ENCODE measurements at regions not wholly inside any gene's neighbourhood (a gene's known extent, or its start where the extent isn't known, plus 50 kb on each side); places are given as distances from the start of the nearest gene placed in this dataset.

DNA sequence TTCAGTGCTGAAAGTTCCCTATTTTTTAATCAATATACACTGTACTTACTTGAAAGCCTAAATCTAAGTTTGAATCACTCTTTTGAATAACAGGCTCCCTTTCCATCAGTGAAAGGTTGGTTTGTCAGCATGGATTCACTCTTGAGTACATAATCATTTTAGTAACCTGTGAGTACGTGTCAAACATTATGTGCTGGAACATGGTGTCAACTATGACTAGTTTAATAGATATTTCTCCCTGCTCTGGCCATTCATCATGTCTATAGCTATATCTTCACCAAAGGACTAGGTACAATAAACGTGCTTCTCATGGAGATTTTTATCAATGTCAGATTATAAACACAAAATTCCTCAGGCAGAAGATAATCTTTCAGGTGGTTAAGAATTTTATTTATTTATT is 61.7 kb upstream of the MDFIC start:
- no peak for DNase-seq

DNA sequence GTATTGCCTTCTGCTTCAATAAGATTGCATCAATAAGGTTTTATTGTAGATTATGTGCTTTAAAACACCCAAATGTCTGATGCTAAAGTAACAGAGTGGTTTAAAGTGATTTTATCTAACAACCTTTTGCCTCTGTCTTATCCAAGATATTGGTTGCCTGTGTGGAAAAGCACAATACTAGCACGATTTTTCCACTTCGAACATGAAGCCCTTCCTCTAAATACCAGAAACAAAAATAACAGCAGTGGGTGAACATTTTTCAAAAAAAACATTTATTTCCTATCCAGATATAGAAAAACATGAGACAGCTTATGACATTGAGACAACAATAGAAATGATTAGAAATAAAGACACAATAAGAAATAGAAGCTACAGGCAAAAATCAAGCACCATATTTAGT is 59.5 kb upstream of the MDFIC start:
- DNase-seq = no peak

DNA sequence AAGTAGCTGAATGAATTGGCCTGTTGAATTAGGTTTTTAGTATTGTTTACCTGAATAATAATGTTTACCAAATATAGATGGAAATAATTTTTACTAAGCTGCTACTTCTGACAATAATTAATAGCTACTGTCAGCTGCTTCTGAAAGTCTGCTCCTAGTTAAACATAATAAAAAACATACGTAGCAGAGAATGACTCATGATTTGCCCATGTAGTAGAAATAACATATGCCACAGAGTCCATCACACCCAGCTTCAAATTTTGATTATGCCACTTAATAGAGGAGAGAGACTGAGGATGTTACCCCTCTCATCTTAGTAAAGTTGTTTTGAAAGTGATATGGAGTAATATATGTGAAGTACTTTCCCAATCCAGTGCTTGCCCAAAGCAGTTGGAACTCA is 57.6 kb upstream of the MDFIC start:
- DNase-seq = peak; percentile 37

DNA sequence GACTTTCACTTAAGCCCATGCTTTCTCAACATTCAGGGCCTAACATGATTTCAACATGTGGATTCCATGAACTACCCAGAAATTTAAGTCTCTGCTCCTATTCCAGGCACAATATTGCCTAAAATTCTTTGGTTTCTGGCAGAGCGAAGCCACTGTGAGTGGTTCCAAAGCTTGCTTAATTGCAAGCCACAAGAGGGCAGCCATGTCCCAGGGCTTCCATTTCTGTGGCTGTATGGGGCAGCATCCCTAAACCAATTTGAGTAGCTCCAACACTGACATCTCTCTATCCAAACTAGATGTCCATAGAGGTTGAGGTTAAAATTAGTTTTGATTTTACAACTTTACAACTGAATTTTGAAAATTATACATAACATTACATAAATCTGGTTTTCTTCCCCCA is 56.3 kb upstream of the MDFIC start:
- peak; percentile 66 for DNase-seq
